Smooth muscle cell (in vitro differentiated cells): ENCODE measurements at regions not wholly inside any gene's neighbourhood (a gene's known extent, or its start where the extent isn't known, plus 50 kb on each side); places are given as distances from the start of the nearest gene placed in this dataset.

Experiments used
- DNase-seq: peaks from one replicate; lab custom pipeline; 2025; ENCODE audit not compliant: unreplicated experiment; lab: John Stamatoyannopoulos, UW
- H2AFZ ChIP-seq: fragments of 200-600 bp; sonication (generic); 2 replicates; pipeline ENCODE4 v1.6.0; 2016; ENCODE audit warnings: antibody characterized with exemption, low read depth, mild to moderate bottlenecking
- H3F3A ChIP-seq: fragments of 200-600 bp; sonication (generic); 2 replicates; pipeline ENCODE4 v1.6.0; 2017; ENCODE audit warnings: antibody characterized with exemption, low read depth
- H3K27ac ChIP-seq: fragments of 200-600 bp; sonication (generic); 2 replicates; pipeline ENCODE4 v1.5.1; 2016; ENCODE audit warnings: low read depth, mild to moderate bottlenecking
- H3K27me3 ChIP-seq: fragments of 200-600 bp; sonication (generic); 2 replicates; pipeline ENCODE4 v1.6.1; 2016; ENCODE audit warnings: low read depth, mild to moderate bottlenecking
- H3K36me3 ChIP-seq: fragments of 200-600 bp; sonication (generic); 2 replicates; pipeline ENCODE4 v1.5.1; 2016; ENCODE audit warnings: low read depth
- H3K4me1 ChIP-seq: fragments of 200-600 bp; sonication (generic); 2 replicates; pipeline ENCODE4 v1.5.1; 2016; ENCODE audit warnings: low read depth
- H3K4me2 ChIP-seq: fragments of 200-600 bp; sonication (generic); 2 replicates; pipeline ENCODE4 v1.6.0; 2016; ENCODE audit warnings: mild to moderate bottlenecking
- H3K4me3 ChIP-seq: fragments of 200-600 bp; sonication (generic); 2 replicates; pipeline ENCODE4 v1.5.1; 2016; ENCODE audit warnings: mild to moderate bottlenecking
- H3K79me2 ChIP-seq: fragments of 200-600 bp; sonication (generic); 2 replicates; pipeline ENCODE4 v1.6.0; 2016; ENCODE audit warnings: low read depth, mild to moderate bottlenecking
- H3K9ac ChIP-seq: fragments of 200-600 bp; sonication (generic); 2 replicates; pipeline ENCODE4 v1.6.0; 2016; ENCODE audit warnings: low read depth
- H3K9me3 ChIP-seq: fragments of 200-600 bp; sonication (generic); replicated peaks from 2 replicates; pipeline ENCODE4 v1.5.1; 2016; ENCODE audit warnings: low read depth
- H4K20me1 ChIP-seq: fragments of 200-600 bp; sonication (generic); 2 replicates; pipeline ENCODE4 v1.6.0; 2016; ENCODE audit warnings: low read depth
- WGBS: methylation state at CpG from one replicate; pipeline ENCODE4 v1.1.7; 2016; ENCODE audit warnings: low lambda C conversion rate; 5-methylcytosine and 5-hydroxymethylcytosine counted together
- TF ChIP-seq, protein P1 (sequence below): fragments of 200-600 bp; sonication (generic); IDR thresholded peaks from 2 replicates; pipeline ENCODE4 v1.5.1; 2017; ENCODE audit warnings: borderline replicate concordance, mild to moderate bottlenecking, antibody characterized with exemption; ENCODE audit not compliant: insufficient read depth, poor library complexity, severe bottlenecking

DNA sequence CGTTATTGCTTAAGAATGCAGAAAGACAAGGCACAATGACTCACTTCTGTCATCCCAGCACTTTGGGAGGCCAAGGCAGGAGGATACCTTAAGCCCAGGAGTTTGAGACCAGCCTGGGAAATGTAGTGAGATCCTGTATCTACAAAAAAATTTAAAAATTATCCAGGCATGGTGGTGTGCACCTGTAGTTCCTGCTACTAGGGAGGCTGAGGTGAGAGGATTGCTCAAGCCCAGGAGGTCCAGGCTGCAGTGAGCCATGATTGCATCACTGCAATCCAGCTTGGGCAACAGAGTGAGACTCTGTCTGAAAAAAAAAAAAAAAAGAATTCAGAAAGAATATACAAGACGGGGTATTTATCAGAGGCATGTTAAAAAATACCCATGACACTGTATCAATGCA lies 182.0 kb upstream of the SPOPL start:
- H3K4me3 ChIP-seq: no peak overlapping the region
- no peaks in the 10 kb centered on the region for H3F3A ChIP-seq
- no peaks in the 10 kb centered on the region for H3K36me3 ChIP-seq
- no peaks in the 10 kb centered on the region for H3K9me3 ChIP-seq
- no peak overlapping the region for H3K9ac ChIP-seq
- H3K79me2 ChIP-seq: no peaks in the 10 kb centered on the region
- no peak for DNase-seq
- H4K20me1 ChIP-seq: no peaks in the 10 kb centered on the region
- no peaks in the 10 kb centered on the region for H3K27me3 ChIP-seq
- no peak overlapping the region for H3K4me2 ChIP-seq
- 87% methylated on average over 2 of the region's 2 CpGs for WGBS
- no peak overlapping the region for H3K27ac ChIP-seq
- TF ChIP-seq, protein P1, sequence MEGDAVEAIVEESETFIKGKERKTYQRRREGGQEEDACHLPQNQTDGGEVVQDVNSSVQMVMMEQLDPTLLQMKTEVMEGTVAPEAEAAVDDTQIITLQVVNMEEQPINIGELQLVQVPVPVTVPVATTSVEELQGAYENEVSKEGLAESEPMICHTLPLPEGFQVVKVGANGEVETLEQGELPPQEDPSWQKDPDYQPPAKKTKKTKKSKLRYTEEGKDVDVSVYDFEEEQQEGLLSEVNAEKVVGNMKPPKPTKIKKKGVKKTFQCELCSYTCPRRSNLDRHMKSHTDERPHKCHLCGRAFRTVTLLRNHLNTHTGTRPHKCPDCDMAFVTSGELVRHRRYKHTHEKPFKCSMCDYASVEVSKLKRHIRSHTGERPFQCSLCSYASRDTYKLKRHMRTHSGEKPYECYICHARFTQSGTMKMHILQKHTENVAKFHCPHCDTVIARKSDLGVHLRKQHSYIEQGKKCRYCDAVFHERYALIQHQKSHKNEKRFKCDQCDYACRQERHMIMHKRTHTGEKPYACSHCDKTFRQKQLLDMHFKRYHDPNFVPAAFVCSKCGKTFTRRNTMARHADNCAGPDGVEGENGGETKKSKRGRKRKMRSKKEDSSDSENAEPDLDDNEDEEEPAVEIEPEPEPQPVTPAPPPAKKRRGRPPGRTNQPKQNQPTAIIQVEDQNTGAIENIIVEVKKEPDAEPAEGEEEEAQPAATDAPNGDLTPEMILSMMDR: no peak
- no peak overlapping the region for H2AFZ ChIP-seq
- no peaks in the 10 kb centered on the region for H3K4me1 ChIP-seq

DNA sequence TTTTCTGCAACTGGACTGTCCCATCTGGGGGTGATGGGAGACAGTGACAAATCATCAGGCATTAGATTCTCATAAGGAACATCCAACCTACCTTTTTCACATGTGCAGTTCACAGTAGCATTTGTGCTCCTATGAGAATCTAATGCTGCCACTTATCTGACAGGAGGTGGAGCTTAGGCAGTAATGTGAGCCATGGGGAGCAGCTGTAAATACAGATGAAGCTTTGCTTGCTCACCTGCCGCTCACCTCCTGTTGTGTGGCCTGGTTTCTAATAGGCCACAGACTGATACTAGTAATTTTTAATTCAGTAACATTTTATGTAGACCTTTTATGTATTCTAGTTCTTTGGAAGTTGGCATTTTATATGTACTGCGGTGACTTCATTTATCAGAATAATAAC lies 180.1 kb upstream of the SPOPL start:
- no peaks in the 10 kb centered on the region for H3K27me3 ChIP-seq
- H3K36me3 ChIP-seq: no peaks in the 10 kb centered on the region
- no peak overlapping the region for H3K9ac ChIP-seq
- H2AFZ ChIP-seq: no peak overlapping the region
- no peaks in the 10 kb centered on the region for H3K4me1 ChIP-seq
- no peak overlapping the region for H3K4me3 ChIP-seq
- TF ChIP-seq, protein P1: no peak
- H3K4me2 ChIP-seq: no peak overlapping the region
- no peaks in the 10 kb centered on the region for H3F3A ChIP-seq
- H3K9me3 ChIP-seq: no peaks in the 10 kb centered on the region
- H3K27ac ChIP-seq: no peak overlapping the region
- no peak for DNase-seq
- 94% methylated on average over 2 of the region's 2 CpGs for WGBS
- H4K20me1 ChIP-seq: no peaks in the 10 kb centered on the region
- no peaks in the 10 kb centered on the region for H3K79me2 ChIP-seq

GRCh38 chr2:138323382-138324067 lies 178.0 kb upstream of the SPOPL start:
- no peak overlapping the region for H3K4me3 ChIP-seq
- H3K9me3 ChIP-seq: no peaks in the 10 kb centered on the region
- no peak overlapping the region for H3K27ac ChIP-seq
- TF ChIP-seq, protein P1: no peak
- no peak overlapping the region for H3K9ac ChIP-seq
- H3K27me3 ChIP-seq: no peaks in the 10 kb centered on the region
- H3K79me2 ChIP-seq: no peaks in the 10 kb centered on the region
- no peaks in the 10 kb centered on the region for H3F3A ChIP-seq
- no peak for DNase-seq
- no peak overlapping the region for H2AFZ ChIP-seq
- no peak overlapping the region for H3K4me2 ChIP-seq
- no peaks in the 10 kb centered on the region for H4K20me1 ChIP-seq
- 92% methylated on average over 2 of the region's 2 CpGs for WGBS
- H3K4me1 ChIP-seq: no peaks in the 10 kb centered on the region
- no peaks in the 10 kb centered on the region for H3K36me3 ChIP-seq

DNA sequence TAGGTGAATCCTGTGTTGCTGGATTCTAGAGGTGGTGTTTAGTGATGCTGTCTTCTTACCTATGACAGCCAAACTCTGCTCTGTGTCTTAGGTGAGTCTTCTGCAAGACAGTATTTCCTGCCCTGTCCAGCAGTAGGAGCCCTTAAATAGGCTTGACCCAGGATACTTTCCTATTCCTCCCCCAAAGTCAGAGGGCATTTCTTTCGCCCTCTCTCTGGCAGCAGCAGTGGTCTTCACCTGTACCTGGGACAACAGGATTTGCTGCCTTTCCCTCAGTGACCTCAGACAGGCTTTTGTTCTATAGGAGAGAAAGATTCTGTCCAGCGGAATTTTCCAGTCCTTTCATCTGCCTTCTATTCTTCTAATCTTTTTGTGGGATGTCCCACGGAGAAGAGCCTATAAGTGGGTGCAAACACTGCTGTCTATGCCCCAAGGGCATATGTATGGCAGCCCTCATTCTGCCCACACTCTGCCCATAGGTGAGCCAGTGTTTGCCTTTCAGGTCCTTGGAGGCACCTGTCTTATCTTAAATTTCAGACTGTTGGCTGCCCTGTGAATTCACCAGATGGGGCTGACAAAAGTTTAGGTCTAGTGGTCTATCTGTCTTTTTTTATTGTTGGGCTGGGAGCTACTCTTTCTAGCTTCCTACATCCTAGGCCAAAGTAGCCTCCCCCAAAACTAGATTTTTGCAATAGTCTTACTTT lies 177.3 kb upstream of the SPOPL start:
- no peak overlapping the region for H3K4me3 ChIP-seq
- H3K79me2 ChIP-seq: no peaks in the 10 kb centered on the region
- no peaks in the 10 kb centered on the region for H3K27me3 ChIP-seq
- no peak overlapping the region for H3K4me2 ChIP-seq
- TF ChIP-seq, protein P1: no peak
- H3K9me3 ChIP-seq: no peaks in the 10 kb centered on the region
- no peaks in the 10 kb centered on the region for H3F3A ChIP-seq
- H3K4me1 ChIP-seq: no peaks in the 10 kb centered on the region
- no peaks in the 10 kb centered on the region for H3K36me3 ChIP-seq
- H3K27ac ChIP-seq: no peak overlapping the region
- WGBS: 81% methylated on average over 3 of the region's 3 CpGs
- H4K20me1 ChIP-seq: no peaks in the 10 kb centered on the region
- H2AFZ ChIP-seq: no peak overlapping the region
- no peak for DNase-seq
- no peak overlapping the region for H3K9ac ChIP-seq
